Heart left ventricle (tissue), 16 donors: ENCODE measurements at regions not wholly inside any gene's neighbourhood (a gene's known extent, or its start where the extent isn't known, plus 50 kb on each side); places are given as distances from the start of the nearest gene placed in this dataset.

Experiments used
- ATAC-seq, 4 donors: fragments of 200-7000 bp; cut with Tn5 transposase; one replicate each; pipeline ENCODE4 v1.9.1; 2020 to 2022; ENCODE audit warnings: moderate library complexity in 4 of 4, mild to moderate bottlenecking in 3 of 4, moderate number of reproducible peaks in 1 of 4
- DNase-seq, 5 donors: peaks; one replicate each; pipeline ENCODE4 v3.0.0-alpha.2; 2020
- H3K27ac ChIP-seq, 12 donors: fragments of 200-600 bp; sonication (generic) in 4 of 12; one replicate each; pipeline versions ENCODE4 v1.5.0 to v1.8.0; 2016 to 2022; ENCODE audit warnings: mild to moderate bottlenecking in 2 of 12
- H3K27me3 ChIP-seq, 9 donors: fragments of 200-600 bp; sonication (generic) in 2 of 9; one replicate each; pipeline versions ENCODE4 v1.5.1 to v1.8.0; 2016 to 2022; ENCODE audit warnings: mild to moderate bottlenecking in 3 of 9
- H3K36me3 ChIP-seq, 9 donors: fragments of 200-600 bp; sonication (generic) in 2 of 9; one replicate each; pipeline versions ENCODE4 v1.5.0 to v1.8.0; 2018 to 2022; ENCODE audit warnings: mild to moderate bottlenecking in 2 of 9
- H3K4me1 ChIP-seq, 12 donors: fragments of 200-600 bp; sonication (generic) in 4 of 12; one replicate each; pipeline versions ENCODE4 v1.5.0 to v1.8.0; 2016 to 2022; ENCODE audit warnings: mild to moderate bottlenecking in 3 of 12
- H3K4me3 ChIP-seq, 12 donors: fragments of 200-600 bp; sonication (generic) in 4 of 12; one replicate each; pipeline versions ENCODE4 v1.5.0 to v1.8.0; 2017 to 2022; ENCODE audit warnings: mild to moderate bottlenecking in 9 of 12, moderate library complexity in 4 of 12
- H3K9me3 ChIP-seq, 12 donors: fragments of 200-600 bp; sonication (generic) in 4 of 12; one replicate each; pipeline versions ENCODE4 v1.5.0 to v1.8.0; 2016 to 2022; ENCODE audit warnings: mild to moderate bottlenecking in 1 of 12
- POLR2A ChIP-seq, 2 donors: fragments of 450-650 bp; IDR thresholded peaks; one replicate each; pipeline ENCODE4 v1.6.1; 2017; ENCODE audit warnings: antibody characterized with exemption in 2 of 2, mild to moderate bottlenecking in 2 of 2, moderate library complexity in 2 of 2
- WGBS, 4 donors: extraction: QIAGEN DNeasy Blood & Tissue Kit in 2 of 4; methylation state at CpG; one replicate each; pipeline versions ENCODE4 v1.1.5 to v1.1.7; 2013 to 2018; 5-methylcytosine and 5-hydroxymethylcytosine counted together
- intact Hi-C, 10 donors: fragments of 100-400 bp; cut with DNase I; formaldehyde crosslinking; loops; one replicate each; pipeline versions ENCODE4 v1.11.1 to v1.14.2; 2022
- TF ChIP-seq, protein P1 (sequence below), 12 donors: fragments of 200-600 bp; sonication (generic) in 4 of 12; IDR thresholded peaks; one replicate each; pipeline versions ENCODE4 v1.5.0 to v1.8.0; 2018 to 2022; ENCODE audit warnings: antibody characterized with exemption in 12 of 12, mild to moderate bottlenecking in 5 of 12
- donor health status: ischemic (EF 13 %, LVEDD 7.1; RV severe dilation, severe dysfunction).
- donor health status: healthy with polysubstance abuse.
- donor health status: DM: no; HTN: yes; CAD: no.
- donor health status: DM: no; HTN: no; CAD: no.
- donor health status: ischemic (EF 25% LVEDD 6.9; RV normal size, moderate dysfunction).
- donor health status: ischemic (EF 25% LVEDD 5.7; RV mildly dilated, moderate dysfunction).
- donor health status: healthy.
- donor health status: DM: yes; HTN: yes; CAD: no.
- donor health status: ischemic (EF 35%, LVEDD 5.7; RV mildly dilated, moderate dysfunction).
- donor health status: nonischemic (EF 11% LVEDD 7.7; RV severe dilation, severe dysfunction).
- donor health status: DM: yes; HTN: yes; CAD: no.
- donor health status: PGD.
- donor health status: ischemic (EF 29% LVEDD 5.4; RV normal size, mild dysfunction).
- donor health status: nonischemic (EF 23%, LVEDD 6.1; RV moderate dilation, normal function).

DNA sequence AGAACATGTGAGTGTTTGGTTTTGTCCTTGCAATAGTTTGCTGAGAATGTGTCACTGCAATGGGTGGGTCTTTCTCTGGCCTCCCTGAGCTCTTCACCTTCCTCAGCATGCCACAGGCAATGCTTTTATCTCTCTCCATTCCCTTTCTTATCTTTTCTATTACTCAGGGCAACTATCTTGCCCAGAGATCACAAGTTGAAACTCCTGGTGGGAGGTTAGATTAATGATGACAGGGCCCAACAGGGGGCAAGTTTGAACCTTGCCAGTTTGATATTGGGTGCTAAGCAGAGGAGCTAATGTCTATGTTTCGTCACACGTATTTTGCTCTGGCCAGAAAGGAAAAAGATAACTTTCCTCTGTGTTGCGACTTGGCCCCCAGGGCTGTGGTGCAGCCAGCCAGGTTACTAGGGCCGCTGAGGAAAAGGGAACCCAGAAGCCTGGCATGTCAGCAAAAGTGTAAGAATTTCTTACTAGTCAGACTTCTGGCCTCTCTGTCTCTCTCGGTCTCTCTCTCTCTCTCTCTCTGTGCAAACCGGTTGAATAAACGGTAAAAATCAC is 299.3 kb upstream of the POU5F2 start:
- H3K9me3 ChIP-seq: no peaks in the 10 kb centered on the region
- ATAC-seq (no peak), DNase-seq (no peak)
- TF ChIP-seq POLR2A (IDR thresholded peaks at IDR 0.05): no peak
- TF ChIP-seq, protein P1, sequence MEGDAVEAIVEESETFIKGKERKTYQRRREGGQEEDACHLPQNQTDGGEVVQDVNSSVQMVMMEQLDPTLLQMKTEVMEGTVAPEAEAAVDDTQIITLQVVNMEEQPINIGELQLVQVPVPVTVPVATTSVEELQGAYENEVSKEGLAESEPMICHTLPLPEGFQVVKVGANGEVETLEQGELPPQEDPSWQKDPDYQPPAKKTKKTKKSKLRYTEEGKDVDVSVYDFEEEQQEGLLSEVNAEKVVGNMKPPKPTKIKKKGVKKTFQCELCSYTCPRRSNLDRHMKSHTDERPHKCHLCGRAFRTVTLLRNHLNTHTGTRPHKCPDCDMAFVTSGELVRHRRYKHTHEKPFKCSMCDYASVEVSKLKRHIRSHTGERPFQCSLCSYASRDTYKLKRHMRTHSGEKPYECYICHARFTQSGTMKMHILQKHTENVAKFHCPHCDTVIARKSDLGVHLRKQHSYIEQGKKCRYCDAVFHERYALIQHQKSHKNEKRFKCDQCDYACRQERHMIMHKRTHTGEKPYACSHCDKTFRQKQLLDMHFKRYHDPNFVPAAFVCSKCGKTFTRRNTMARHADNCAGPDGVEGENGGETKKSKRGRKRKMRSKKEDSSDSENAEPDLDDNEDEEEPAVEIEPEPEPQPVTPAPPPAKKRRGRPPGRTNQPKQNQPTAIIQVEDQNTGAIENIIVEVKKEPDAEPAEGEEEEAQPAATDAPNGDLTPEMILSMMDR (IDR thresholded peaks at IDR 0.05): no peak
- intact Hi-C loops: no loop called here
- H3K4me1 ChIP-seq: no peaks in the 10 kb centered on the region
- 81 to 87% (median 83%) methylated on average over 7 of the region's 7 CpGs for WGBS, 4 donors
- peaks cover 0 to 11% (median 0%) of the 10 kb centered on the region in 9 donors for H3K36me3 ChIP-seq
- H3K4me3 ChIP-seq: no peak overlapping the region
- no peaks in the 10 kb centered on the region for H3K27me3 ChIP-seq
- H3K27ac ChIP-seq: no peak overlapping the region

DNA sequence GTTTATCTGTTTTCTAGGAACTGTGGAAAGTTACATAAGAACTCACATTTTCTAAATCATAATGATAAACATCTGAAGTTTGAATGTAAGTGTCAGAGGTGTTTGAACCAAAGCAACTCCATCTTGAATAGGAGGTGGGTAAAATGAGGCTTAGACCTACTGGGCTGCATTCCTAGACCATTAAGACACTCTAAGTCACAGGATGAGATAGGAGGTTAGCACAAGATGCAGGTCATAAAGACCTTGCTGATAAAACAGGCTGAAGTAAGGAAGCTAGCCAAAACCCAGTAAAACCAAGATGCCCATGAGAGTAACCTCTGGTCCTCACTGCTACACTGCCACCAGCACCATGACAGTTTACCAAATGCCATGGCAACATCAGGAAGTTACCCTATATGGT is 297.7 kb upstream of the POU5F2 start:
- peaks cover 0 to 8% (median 0%) of the 10 kb centered on the region in 9 donors for H3K36me3 ChIP-seq
- no peaks in the 10 kb centered on the region for H3K27me3 ChIP-seq
- H3K27ac ChIP-seq: no peak overlapping the region
- no peak for DNase-seq
- no peaks in the 10 kb centered on the region for H3K4me1 ChIP-seq
- H3K4me3 ChIP-seq: no peak overlapping the region
- TF ChIP-seq, protein P1 (IDR thresholded peaks at IDR 0.05): no peak
- TF ChIP-seq POLR2A (IDR thresholded peaks at IDR 0.05): no peak
- intact Hi-C loops: no loop called here
- ATAC-seq: no peak
- no peaks in the 10 kb centered on the region for H3K9me3 ChIP-seq

- intact Hi-C loops: no loop called here
- ATAC-seq (no peak), DNase-seq (no peak)
- Histone ChIP-seq H3K27ac (no peak overlapping the region), H3K36me3 (peaks cover 0 to 18% (median 0%) of the 10 kb centered on the region in 9 donors), H3K9me3 (no peaks in the 10 kb centered on the region), H3K27me3 (no peaks in the 10 kb centered on the region), H3K4me3 (no peak overlapping the region), H3K4me1 (no peaks in the 10 kb centered on the region)
- no peak for TF ChIP-seq POLR2A (IDR thresholded peaks at IDR 0.05)
- TF ChIP-seq, protein P1 (IDR thresholded peaks at IDR 0.05): no peak
Observed at GRCh38 chr5:94031631-94032030, 290.2 kb upstream of the POU5F2 start.

GRCh38 chr5:94028001-94028400 is 286.6 kb upstream of the POU5F2 start:
- Histone ChIP-seq H3K36me3 (peaks cover 0 to 10% (median 0%) of the 10 kb centered on the region in 9 donors), H3K4me1 (no peaks in the 10 kb centered on the region), H3K27ac (no peak overlapping the region), H3K9me3 (no peaks in the 10 kb centered on the region), H3K27me3 (no peaks in the 10 kb centered on the region), H3K4me3 (no peak overlapping the region)
- 50 to 74% (median 56%) methylated on average over 1 of the region's 1 CpG for WGBS, 4 donors
- intact Hi-C loops: no loop called here
- DNase-seq: no peak
- ATAC-seq: no peak
- TF ChIP-seq, protein P1 (IDR thresholded peaks at IDR 0.05): no peak
- no peak for TF ChIP-seq POLR2A (IDR thresholded peaks at IDR 0.05)
